RWPE2 (cell line): ENCODE measurements at regions not wholly inside any gene's neighbourhood (a gene's known extent, or its start where the extent isn't known, plus 50 kb on each side); places are given as distances from the start of the nearest gene placed in this dataset.
"Not testable (repeated sequence)": the region's sequence is repeated elsewhere in the genome, so short reads cannot be mapped to it uniquely, and the experiment has no call there.

ENCODE experiments used
- ATAC-seq: fragments of 200-7000 bp; cut with Tn5 transposase; 3 replicates; pipeline ENCODE4 v1.9.1; 2021; ENCODE audit warnings: low read depth
- DNase-seq: peaks from one replicate; pipeline ENCODE4 v3.0.0-alpha.2; 2020; ENCODE audit warnings: low spot score
- H3K27ac ChIP-seq: fragments of 450-650 bp; 2 replicates; pipeline ENCODE4 v1.5.1; 2017; ENCODE audit warnings: mild to moderate bottlenecking; ENCODE audit not compliant: poor library complexity, severe bottlenecking
- H3K27me3 ChIP-seq: fragments of 250-450 bp; sonication (Bioruptor Pico); 2 replicates; pipeline ENCODE4 v1.5.1; 2021; ENCODE audit warnings: mild to moderate bottlenecking, moderate library complexity; ENCODE audit not compliant: insufficient read depth, poor library complexity, severe bottlenecking
- H3K36me3 ChIP-seq: fragments of 250-450 bp; sonication (Bioruptor Pico); 2 replicates; pipeline ENCODE4 v1.5.1; 2020; ENCODE audit warnings: low read depth, mild to moderate bottlenecking, moderate library complexity
- H3K4me1 ChIP-seq: fragments of 250-450 bp; sonication (Bioruptor Pico); 2 replicates; pipeline ENCODE4 v1.5.1; 2021; ENCODE audit warnings: mild to moderate bottlenecking, moderate library complexity; ENCODE audit not compliant: insufficient read depth, poor library complexity, severe bottlenecking
- H3K4me3 ChIP-seq: fragments of 250-450 bp; sonication (Bioruptor Pico); 2 replicates; pipeline ENCODE4 v1.5.1; 2021; ENCODE audit warnings: mild to moderate bottlenecking, moderate library complexity; ENCODE audit not compliant: severe bottlenecking
- H3K9me3 ChIP-seq: fragments of 250-450 bp; sonication (Bioruptor Pico); 2 replicates; pipeline ENCODE4 v1.5.1; 2021; ENCODE audit warnings: mild to moderate bottlenecking, moderate library complexity; ENCODE audit not compliant: severe bottlenecking
- TF ChIP-seq, protein P1 (sequence below): fragments of 450-650 bp; IDR thresholded peaks from one replicate; pipeline ENCODE4 v1.5.1; 2017; ENCODE audit warnings: mild to moderate bottlenecking, moderate library complexity; ENCODE audit not compliant: poor library complexity, severe bottlenecking

DNA sequence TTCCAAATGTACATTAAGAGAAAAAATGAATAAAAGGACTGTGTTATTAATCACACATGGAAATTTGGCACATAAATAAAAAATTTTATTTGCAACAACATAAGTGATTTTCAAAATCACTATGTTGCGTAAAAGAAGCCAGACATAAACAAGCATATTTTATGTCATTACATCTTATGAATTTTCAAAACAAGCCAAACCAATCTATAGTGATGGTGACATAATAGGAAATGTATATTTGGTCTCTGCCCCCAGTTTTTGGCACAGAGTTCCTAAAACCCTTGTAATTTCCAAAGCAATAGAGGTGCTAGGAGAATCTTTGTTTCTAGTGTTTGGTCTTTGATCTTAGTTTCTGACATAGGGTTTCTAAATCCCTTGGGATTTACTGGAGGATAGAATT is 543.3 kb downstream of the ZBBX start:
- no peaks in the 10 kb centered on the region for H3K9me3 ChIP-seq

DNA sequence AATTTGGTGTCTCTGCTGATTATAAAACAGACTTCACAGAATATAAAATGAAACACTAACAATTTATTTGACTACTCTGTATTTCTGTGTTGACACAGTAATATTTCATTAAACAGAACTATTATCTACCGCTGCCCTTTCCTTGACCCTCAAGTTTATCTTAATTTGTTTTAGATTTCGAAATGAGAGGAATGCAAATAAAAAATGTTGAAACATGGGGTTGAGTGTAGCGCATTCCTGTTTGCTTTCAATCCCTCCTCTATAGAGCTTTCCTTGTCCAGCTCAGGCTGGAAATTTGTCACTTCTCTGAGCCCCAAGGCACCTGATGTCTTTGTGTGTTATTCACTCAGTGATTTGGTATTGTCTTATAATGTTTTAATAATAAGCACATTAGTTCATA is 550.2 kb downstream of the ZBBX start:
- no peaks in the 10 kb centered on the region for H3K27me3 ChIP-seq
- no peak overlapping the region for H3K4me3 ChIP-seq
- H3K9me3 ChIP-seq: no peaks in the 10 kb centered on the region
- H3K4me1 ChIP-seq: no peaks in the 10 kb centered on the region
- ATAC-seq (peak; percentile 73; the same call in 2 of the 3 replicates), DNase-seq (no peak)
- H3K36me3 ChIP-seq: no peaks in the 10 kb centered on the region
- H3K27ac ChIP-seq: no peak overlapping the region
- TF ChIP-seq, protein P1, sequence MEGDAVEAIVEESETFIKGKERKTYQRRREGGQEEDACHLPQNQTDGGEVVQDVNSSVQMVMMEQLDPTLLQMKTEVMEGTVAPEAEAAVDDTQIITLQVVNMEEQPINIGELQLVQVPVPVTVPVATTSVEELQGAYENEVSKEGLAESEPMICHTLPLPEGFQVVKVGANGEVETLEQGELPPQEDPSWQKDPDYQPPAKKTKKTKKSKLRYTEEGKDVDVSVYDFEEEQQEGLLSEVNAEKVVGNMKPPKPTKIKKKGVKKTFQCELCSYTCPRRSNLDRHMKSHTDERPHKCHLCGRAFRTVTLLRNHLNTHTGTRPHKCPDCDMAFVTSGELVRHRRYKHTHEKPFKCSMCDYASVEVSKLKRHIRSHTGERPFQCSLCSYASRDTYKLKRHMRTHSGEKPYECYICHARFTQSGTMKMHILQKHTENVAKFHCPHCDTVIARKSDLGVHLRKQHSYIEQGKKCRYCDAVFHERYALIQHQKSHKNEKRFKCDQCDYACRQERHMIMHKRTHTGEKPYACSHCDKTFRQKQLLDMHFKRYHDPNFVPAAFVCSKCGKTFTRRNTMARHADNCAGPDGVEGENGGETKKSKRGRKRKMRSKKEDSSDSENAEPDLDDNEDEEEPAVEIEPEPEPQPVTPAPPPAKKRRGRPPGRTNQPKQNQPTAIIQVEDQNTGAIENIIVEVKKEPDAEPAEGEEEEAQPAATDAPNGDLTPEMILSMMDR: no peak

More for the DNA sequence above, 543.3 kb downstream of the ZBBX start:
- TF ChIP-seq, protein P1: no peak
- DNase-seq (no peak), ATAC-seq (no peak)
- Histone ChIP-seq H3K4me1 (no peaks in the 10 kb centered on the region), H3K27ac (no peak overlapping the region), H3K27me3 (no peaks in the 10 kb centered on the region), H3K4me3 (no peak overlapping the region), H3K36me3 (no peaks in the 10 kb centered on the region)

DNA sequence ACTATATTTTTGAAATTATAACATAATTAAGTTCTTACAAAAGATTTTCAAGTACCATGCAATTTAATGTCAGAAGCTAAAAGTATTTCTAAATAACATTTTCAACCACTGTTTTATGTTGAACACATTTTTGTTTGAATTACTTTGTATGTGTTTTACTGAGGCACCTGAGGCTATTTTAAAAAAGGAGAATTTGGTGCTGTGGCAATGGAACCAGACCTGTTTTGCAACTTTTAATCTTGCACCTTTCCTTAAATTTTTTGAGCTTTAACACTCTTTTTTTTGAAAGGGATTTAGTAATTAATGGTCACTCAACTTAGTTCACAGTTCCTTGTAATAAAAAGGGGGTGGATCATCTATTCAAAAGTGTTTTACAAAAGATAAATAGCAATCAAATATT is 561.6 kb downstream of the ZBBX start:
- H3K27me3 ChIP-seq: no peaks in the 10 kb centered on the region
- H3K36me3 ChIP-seq: no peaks in the 10 kb centered on the region
- TF ChIP-seq, protein P1: no peak
- ATAC-seq: no peak
- H3K9me3 ChIP-seq: no peaks in the 10 kb centered on the region
- DNase-seq: no peak
- no peak overlapping the region for H3K27ac ChIP-seq
- H3K4me1 ChIP-seq: no peaks in the 10 kb centered on the region
- H3K4me3 ChIP-seq: no peak overlapping the region

DNA sequence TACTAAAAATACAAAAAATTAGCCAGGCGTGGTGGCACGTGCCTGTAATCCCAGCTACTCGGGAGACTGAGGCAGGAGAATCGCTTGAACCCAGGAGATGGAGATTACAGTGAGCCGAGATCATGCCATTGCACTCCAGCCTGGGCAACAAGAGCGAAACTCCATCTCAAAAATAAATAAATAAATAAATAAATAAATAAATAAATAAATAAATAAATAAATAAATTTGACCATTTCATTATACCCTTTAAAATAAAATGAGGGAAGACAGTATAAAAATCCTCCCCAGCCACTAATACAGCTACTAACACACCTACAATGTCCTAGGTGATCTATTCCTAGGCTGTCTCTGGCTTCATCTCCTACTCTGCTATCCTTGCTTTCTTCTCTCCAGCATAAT is 562.8 kb downstream of the ZBBX start:
- not testable (repeated sequence) for H3K27me3 ChIP-seq, DNase-seq, H3K4me3 ChIP-seq, H3K4me1 ChIP-seq, H3K36me3 ChIP-seq, H3K27ac ChIP-seq, H3K9me3 ChIP-seq, ATAC-seq

DNA sequence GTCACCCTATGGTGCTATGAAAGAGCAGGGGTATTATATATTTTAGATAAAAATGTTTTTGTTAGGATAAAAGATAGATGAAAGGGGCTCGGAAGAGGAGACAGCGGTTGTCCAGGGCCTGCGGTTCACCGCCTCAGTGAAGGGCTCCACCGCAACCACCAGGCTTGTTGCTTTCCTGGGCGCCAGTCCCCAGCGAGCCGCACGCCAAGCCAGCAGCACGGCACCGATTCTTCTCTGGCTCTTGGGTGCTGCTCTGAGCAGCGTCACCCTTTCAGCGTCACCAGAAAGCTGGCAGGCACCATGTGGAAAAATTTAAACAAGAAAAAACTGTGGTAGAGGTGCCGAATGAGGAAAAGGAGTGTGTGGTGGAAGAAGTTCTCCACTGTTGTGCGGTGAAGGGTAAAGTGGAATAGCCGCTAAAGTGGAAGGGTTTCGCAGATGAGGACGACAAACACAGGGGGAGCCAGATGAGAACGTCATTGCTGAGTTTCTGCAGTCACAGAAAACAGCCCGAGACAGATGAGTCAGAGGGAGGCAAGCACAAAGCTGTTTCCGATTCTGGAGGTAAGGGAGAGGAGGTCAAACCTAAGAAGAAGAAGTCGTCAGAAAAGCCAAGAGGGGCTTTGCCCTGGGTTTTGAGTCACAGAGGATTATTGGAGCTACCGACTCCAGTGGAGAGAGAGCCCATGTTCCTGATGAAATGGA is 569.2 kb downstream of the ZBBX start:
- H3K36me3 ChIP-seq: no peaks in the 10 kb centered on the region
- no peak overlapping the region for H3K4me3 ChIP-seq
- H3K27ac ChIP-seq: no peak overlapping the region
- no peaks in the 10 kb centered on the region for H3K4me1 ChIP-seq
- TF ChIP-seq, protein P1: no peak
- H3K27me3 ChIP-seq: no peaks in the 10 kb centered on the region
- no peak for DNase-seq
- no peaks in the 10 kb centered on the region for H3K9me3 ChIP-seq
- ATAC-seq: no peak
